GM18867 (cell line): ENCODE measurements at regions not wholly inside any gene's neighbourhood (a gene's known extent, or its start where the extent isn't known, plus 50 kb on each side); places are given as distances from the start of the nearest gene placed in this dataset.

Source experiments
- ATAC-seq: cut with Tn5 transposase; IDR thresholded peaks from one replicate; pipeline ENCODE4 v1.9.1; 2021; ENCODE audit warnings: mild to moderate bottlenecking, moderate library complexity; ENCODE audit not compliant: unreplicated experiment

- no peak for ATAC-seq
These were observed 414.8 kb upstream of the HS6ST1 start for GRCh38 chr2:128733450-128733849.

- peak; percentile 56 for ATAC-seq
These were observed 416.0 kb upstream of the HS6ST1 start for GRCh38 chr2:128734521-128735295.

- ATAC-seq: no peak
These were observed 416.8 kb upstream of the HS6ST1 start for GRCh38 chr2:128735296-128735960.

- no peak for ATAC-seq
These were observed 417.5 kb upstream of the HS6ST1 start for GRCh38 chr2:128736046-128736688.

DNA sequence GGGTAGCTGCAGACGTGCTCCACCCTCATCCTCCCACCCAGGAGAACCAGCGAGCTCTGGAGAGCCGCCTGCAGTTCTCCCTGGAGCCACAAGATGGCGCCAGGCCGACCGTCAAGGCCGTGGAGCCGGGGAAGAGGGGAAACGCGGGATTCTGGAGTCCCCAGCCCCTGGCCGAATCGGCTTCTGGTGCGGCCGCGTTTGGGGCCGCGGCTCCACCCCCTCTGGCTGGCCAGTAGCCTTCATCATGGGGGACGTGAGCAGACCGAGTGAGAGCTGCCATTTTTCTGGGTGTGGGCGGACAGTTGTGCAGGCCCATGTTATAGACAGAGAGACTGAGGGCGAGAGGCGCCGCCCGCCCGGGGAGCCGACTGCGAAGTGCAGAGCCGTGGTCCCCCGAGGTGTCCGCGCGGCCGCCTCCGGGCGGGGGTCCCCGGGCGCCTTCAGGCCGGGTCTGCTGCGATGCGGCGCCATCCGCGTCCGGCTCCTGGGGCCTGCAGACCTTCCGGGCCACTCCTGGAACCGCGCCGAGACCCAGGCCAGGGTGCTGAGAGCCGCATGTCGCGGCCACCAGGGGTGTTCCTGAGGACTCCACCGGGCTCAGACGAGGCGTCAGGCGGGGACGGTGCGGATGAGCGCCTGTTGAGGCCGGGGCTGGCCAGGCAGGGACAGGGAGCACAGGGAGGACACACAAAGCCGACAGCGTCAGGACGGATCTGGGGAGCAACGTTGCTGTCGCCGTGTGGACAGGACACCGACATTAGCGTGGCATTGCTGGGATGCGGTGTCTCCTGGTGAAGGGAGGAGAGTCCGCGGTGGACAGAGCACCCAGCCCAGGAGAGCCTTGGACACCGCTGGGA lies 418.2 kb upstream of the HS6ST1 start:
- peak; percentile 67 for ATAC-seq

DNA sequence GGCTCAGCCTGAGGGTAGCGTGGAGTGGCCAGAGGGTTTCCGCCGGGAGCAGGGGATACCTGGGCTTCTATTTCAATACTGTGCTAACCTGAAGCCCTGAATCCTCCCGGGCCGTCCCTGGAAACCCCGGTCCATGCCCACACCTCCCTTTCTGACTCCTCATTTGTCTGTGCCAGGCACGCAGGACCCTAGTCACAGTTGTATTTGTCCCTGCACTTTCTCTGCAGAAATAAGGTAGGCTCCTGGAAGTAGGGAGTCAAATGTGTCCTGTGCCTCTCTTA lies 418.8 kb upstream of the HS6ST1 start:
- ATAC-seq: no peak

- ATAC-seq: no peak
These were observed 419.9 kb upstream of the HS6ST1 start for GRCh38 chr2:128738446-128739110.

DNA sequence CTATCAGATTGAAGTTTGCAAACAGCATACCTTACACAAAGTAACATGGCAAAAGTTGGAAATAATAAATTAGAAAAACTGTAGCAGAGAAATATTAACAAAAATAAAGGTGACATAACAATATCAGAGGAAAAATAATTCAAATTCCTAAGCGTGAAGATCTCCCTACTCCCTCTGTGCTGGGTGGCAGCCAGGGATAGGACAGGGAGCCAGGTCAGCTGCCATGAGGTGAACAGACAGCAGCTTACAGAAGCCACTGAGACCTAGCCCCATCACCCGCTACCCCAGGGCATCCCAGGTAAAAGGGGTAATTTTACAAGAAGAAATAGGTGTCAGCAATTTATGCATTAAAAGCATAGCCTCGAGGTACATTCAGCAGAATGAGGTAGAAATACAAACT lies 423.8 kb upstream of the HS6ST1 start:
- no peak for ATAC-seq

GRCh38 chr2:128745946-128746345 lies 427.3 kb upstream of the HS6ST1 start:
- ATAC-seq: no peak

GRCh38 chr2:128746356-128746755 lies 427.7 kb upstream of the HS6ST1 start:
- ATAC-seq: no peak

- no peak for ATAC-seq
These were observed 429.7 kb upstream of the HS6ST1 start for GRCh38 chr2:128748336-128748735.

- ATAC-seq: no peak
These were observed 430.4 kb upstream of the HS6ST1 start for GRCh38 chr2:128748835-128749605.

DNA sequence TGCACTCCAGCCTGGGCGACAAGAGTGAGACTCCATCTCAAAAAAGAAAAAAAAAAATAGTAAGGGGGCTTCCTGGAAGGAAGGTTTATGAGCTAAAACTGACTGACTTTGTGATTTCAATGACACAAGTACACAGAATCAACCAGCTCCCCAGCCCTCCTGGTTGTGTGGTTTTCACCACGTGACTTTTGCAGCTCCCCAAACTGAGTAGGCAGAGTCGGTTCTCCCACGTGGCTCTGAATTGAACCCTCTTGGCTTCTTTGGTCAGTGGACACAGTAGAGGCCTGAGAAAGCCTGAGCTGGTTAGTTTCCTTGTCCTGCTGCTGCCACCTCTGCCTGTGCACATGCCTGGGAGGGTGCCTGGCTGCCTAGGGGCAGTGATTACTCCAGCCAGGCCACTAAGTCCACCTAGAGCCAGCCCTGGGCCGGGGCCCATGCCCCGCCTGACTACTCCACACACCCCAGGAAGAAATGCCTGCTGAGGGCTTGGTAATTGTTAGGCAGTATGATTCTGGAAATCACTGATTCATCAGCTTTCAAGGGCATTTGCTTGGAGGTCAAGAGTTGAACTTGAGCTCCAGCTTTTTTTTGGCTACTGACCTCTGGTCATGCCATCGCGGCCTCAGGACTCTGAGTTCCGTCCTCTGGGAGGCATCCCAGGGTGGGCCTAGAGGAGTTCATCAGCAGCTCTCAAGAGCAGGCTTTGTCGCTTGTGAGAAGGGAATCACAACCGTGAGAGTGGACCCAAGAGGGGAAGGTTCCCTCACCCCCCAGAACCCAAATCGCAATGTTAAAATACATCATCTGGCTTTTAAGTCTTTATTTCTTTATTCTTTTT lies 431.9 kb upstream of the HS6ST1 start:
- ATAC-seq: no peak

DNA sequence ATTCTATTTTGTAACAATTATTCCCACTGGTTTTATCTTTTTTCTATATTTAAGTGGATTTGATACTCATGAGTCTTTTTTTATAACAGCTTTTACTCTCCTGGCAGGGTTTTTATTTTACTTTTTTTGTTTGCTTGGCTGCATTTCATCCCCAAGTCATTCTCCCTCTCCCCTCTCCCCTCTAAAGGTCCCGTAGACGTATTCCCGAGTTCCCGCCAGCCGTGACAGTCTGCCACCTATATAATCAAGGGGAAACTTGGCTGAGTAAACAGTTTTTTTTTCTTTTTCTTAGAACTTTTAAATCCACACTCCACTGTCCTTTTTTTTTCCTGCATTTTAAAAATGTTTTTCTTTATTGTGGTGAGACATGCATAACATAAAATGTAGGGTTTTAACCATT lies 433.1 kb upstream of the HS6ST1 start:
- ATAC-seq: no peak

DNA sequence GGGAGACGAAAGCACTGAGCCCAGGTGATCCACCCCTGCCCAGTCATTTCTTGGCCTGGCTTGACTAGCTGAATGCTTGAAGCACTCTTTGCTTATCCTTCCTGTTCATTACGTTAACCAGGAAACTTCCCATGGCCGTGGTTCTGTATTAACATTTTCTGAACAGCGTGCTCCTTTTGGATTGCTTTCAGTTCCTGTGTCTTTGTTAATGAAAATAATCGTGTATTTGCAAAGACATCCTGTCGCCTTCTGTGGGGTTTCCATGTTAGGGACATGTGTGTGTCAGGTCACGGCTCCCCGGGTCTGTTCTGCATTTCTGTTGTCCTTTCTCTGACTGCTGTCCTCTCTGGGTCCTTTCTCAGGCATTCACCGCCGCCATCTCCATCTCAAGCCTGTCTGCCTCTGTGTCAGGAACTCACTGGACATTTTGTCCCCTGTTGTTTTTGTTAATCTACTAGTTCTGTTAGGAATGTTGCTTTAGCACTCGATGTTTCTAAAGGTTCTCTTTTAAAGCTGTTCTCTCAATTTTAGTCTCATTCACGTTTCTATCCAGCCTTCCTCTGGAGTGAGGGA lies 434.1 kb upstream of the HS6ST1 start:
- ATAC-seq: no peak

GRCh38 chr2:128753321-128753720 lies 434.7 kb upstream of the HS6ST1 start:
- ATAC-seq: no peak

DNA sequence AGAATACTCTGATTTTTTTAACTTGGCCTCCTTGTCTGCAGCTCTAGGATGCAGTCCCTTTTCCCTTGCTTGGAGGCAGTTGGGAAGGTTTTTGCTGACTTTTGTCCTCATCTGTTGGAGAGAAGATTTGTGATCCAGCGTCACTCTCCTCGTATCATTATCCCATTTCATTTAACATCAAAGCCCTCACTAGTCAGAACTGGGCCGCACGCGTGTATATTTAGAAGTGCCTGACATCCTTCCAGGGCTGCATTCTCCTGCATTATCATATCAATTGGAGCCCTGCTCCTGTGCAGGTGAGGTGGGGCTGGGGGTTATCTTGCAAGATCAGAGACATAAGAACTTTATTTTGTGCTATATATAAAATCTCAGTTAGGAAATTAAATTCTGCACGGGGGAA lies 435.1 kb upstream of the HS6ST1 start:
- no peak for ATAC-seq

DNA sequence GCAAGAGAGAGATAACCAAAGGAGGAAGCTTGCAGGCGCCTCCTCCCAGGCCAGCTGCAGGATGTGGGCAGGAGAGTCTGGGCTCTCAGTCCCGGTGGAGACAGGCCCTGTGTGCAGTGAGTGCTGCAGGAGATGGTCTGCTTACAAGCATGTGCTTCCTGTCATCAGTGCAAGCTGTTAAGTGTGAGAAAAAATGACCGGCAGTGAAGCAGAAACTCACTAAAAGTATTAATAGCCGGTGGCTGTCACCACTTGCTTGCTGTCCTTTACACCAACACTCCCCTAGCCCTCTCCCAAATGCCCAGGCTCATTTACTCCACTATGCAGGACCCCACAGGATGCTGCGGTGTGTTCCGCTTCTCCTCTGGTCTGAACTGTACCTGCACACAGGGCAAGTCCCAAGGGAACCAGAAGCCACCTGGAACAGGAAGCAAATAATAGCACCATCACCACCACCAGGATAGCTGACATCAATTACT lies 435.6 kb upstream of the HS6ST1 start:
- peak; percentile 94 for ATAC-seq
